ENCODE measurements at regions not wholly inside any gene's neighbourhood (a gene's known extent, or its start where the extent isn't known, plus 50 kb on each side); places are given as distances from the start of the nearest gene placed in this dataset.

- H3K27ac ChIP-seq = peak overlapping the region; percentile 43 to 61; a peak in 3 of 6 replicates
- DNase-seq (ENCODE audit: low read depth in 1 of 2, low spot score in 1 of 2) = no peak
- peak overlapping the region; percentile 52 for H3K4me2 ChIP-seq
- no peaks in the 10 kb centered on the region for H3K9me3 ChIP-seq
- CTCF ChIA-PET = no interaction called here
- peaks cover 33% of the 10 kb centered on the region for H3K4me1 ChIP-seq
- POLR2A ChIA-PET = no interaction called here
- no peak overlapping the region for H3K4me3 ChIP-seq
- no peak for FAIRE-seq
- no peak for TF ChIP-seq KDM1A (IDR thresholded peaks at IDR 0.05; ENCODE audit: low read depth)
- TF ChIP-seq RNF2 (IDR thresholded peaks at IDR 0.05; ENCODE audit: borderline replicate concordance, low read depth) = no peak
- TF ChIP-seq MAFK (IDR thresholded peaks at IDR 0.05; ENCODE audit: partially characterized antibody) = no peak
- TF ChIP-seq USF2 (IDR thresholded peaks at IDR 0.05) = no peak
- no peak for TF ChIP-seq FOSB (CRISPR knock-in tag; IDR thresholded peaks at IDR 0.05)
- no peak for TF ChIP-seq HES2 (IDR thresholded peaks at IDR 0.05)
- no peak for TF ChIP-seq POLR2A (IDR thresholded peaks at IDR 0.05; ENCODE audit: low read length)
- ATAC-seq = no peak
Measured at GRCh38 chr11:26188554-26188953, 143.4 kb upstream of the ANO3 start.

GRCh38 chr11:26191193-26191592 is 140.7 kb upstream of the ANO3 start:
- ChIA-PET POLR2A (no interaction called here), CTCF (no interaction called here)
- Histone ChIP-seq H3K27ac (no peak overlapping the region), H3K4me3 (no peak overlapping the region), H3K9me3 (no peaks in the 10 kb centered on the region), H3K4me2 (no peak overlapping the region), H3K4me1 (peaks cover 32% of the 10 kb centered on the region)
- TF ChIP-seq ZNF302 (CRISPR knock-in tag; IDR thresholded peaks at IDR 0.05) (no peak), GATA3 (IDR thresholded peaks at IDR 0.05; ENCODE audit: borderline replicate concordance) (no peak), HDAC2 (IDR thresholded peaks at IDR 0.05) (no peak), JUN (IDR thresholded peaks at IDR 0.05) (no peak), HOXB5 (CRISPR knock-in tag; IDR thresholded peaks at IDR 0.05) (no peak), NR3C1 (IDR thresholded peaks at IDR 0.05) (no peak), FOXS1 (CRISPR knock-in tag; IDR thresholded peaks at IDR 0.05) (no peak), EHF (CRISPR knock-in tag; IDR thresholded peaks at IDR 0.05) (no peak), TP53 (CRISPR knock-in tag; IDR thresholded peaks at IDR 0.05) (no peak), SREBF2 (IDR thresholded peaks at IDR 0.05) (no peak), RCOR1 (IDR thresholded peaks at IDR 0.05; ENCODE audit: low read depth, low read length) (no peak), ZC3H11A (IDR thresholded peaks at IDR 0.05) (no peak)
- WGBS (ENCODE audit: missing lambda C conversion rate) = 43% methylated on average over 6 of the region's 6 CpGs
- FAIRE-seq (no peak), DNase-seq (ENCODE audit: low read depth in 1 of 2, low spot score in 1 of 2) (no peak), ATAC-seq (no peak)

GRCh38 chr11:26193694-26194365 is 138.1 kb upstream of the ANO3 start:
- no peak overlapping the region for H3K27ac ChIP-seq
- ATAC-seq (no peak), FAIRE-seq (no peak), DNase-seq (ENCODE audit: low read depth in 1 of 2, low spot score in 1 of 2) (no peak)
- CTCF ChIA-PET = no interaction called here
- no peak overlapping the region for H3K4me3 ChIP-seq
- POLR2A ChIA-PET = no interaction called here
- peaks cover 5% of the 10 kb centered on the region; the same call in 2 of the 3 replicates for H3K4me1 ChIP-seq
- no peak overlapping the region for H3K4me2 ChIP-seq
- no peaks in the 10 kb centered on the region; the same call in 2 of the 3 replicates for H3K9me3 ChIP-seq
- TF ChIP-seq HOXB5 (CRISPR knock-in tag; IDR thresholded peaks at IDR 0.05) (no peak), HMGXB4 (CRISPR knock-in tag; IDR thresholded peaks at IDR 0.05; ENCODE audit: borderline replicate concordance) (no peak), NR3C1 (IDR thresholded peaks at IDR 0.05) (no peak), SREBF2 (IDR thresholded peaks at IDR 0.05) (no peak), BHLHE40 (IDR thresholded peaks at IDR 0.05; ENCODE audit: low read depth, low read length) (no peak), JUN (IDR thresholded peaks at IDR 0.05) (no peak), MAFK (IDR thresholded peaks at IDR 0.05; ENCODE audit: partially characterized antibody) (no peak), FOXS1 (CRISPR knock-in tag; IDR thresholded peaks at IDR 0.05) (no peak), KDM1A (IDR thresholded peaks at IDR 0.05; ENCODE audit: low read depth) (no peak), TFCP2L1 (CRISPR knock-in tag; IDR thresholded peaks at IDR 0.05) (no peak), HOXA7 (CRISPR knock-in tag; IDR thresholded peaks at IDR 0.05) (no peak), ZNF302 (CRISPR knock-in tag; IDR thresholded peaks at IDR 0.05) (no peak), CTCF (IDR thresholded peaks at IDR 0.05) (no peak), ATOH8 (CRISPR knock-in tag; IDR thresholded peaks at IDR 0.05; ENCODE audit: low read depth) (no peak), MAZ (IDR thresholded peaks at IDR 0.05; ENCODE audit: borderline replicate concordance, low read depth, low read length) (no peak), POLR2AphosphoS2 (conservative IDR thresholded peaks at IDR 0.05; ENCODE audit: low read length) (no peak), NPAS2 (CRISPR knock-in tag; IDR thresholded peaks at IDR 0.05; ENCODE audit: borderline replicate concordance) (no peak), RARB (CRISPR knock-in tag; IDR thresholded peaks at IDR 0.05) (no peak), JUNB (IDR thresholded peaks at IDR 0.05) (no peak)

Data from A549 (cell line).